SW 1271 (cell line): ENCODE measurements at regions not wholly inside any gene's neighbourhood (a gene's known extent, or its start where the extent isn't known, plus 50 kb on each side); places are given as distances from the start of the nearest gene placed in this dataset.
"Not testable (repeated sequence)": the region's sequence is repeated elsewhere in the genome, so short reads cannot be mapped to it uniquely, and the experiment has no call there.

Experiments
- DNase-seq, 2 experiments: peaks; one replicate each; lab custom pipeline; 2025; lab: John Stamatoyannopoulos, UW

DNA sequence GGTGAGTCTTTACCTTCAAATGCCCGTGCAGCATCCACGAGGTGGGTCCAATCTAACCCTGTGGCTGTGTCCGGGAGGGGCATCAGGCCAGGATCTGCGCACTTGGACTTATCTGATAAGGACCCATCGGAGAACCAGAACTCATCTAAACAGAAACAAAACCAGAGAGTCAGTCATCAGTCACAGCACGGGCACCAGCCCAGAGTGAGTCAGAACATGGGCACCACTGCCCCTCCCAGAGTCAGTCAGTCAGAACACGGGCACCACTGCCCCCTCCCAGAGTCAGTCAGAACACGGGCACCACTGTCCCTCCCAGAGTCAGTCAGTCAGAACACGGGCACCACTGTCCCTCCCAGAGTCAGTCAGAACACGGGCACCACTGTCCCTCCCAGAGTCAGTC, 214.5 kb downstream of the SIPA1L2 start:
- not testable (repeated sequence) for DNase-seq

DNA sequence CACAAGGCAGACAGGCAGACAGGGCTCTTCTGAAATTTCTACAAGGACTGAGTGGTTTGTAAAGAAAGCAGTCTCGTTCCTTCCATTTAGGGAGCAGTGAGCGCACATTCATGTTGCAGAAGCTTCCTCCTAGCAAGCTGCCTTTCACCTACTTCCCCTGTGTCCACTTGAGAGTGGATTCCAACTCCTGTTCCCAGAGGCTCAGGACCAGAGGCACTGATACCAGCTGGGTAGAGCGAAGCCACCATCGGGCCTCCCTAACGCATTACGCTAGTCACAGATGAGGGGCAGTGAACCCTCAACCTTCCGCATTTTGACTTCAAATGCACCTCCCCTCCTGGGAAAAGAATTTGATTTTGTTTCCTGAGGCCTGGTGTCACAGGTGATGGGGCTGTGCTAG, 215.8 kb downstream of the SIPA1L2 start:
- DNase-seq, result no peak

DNA sequence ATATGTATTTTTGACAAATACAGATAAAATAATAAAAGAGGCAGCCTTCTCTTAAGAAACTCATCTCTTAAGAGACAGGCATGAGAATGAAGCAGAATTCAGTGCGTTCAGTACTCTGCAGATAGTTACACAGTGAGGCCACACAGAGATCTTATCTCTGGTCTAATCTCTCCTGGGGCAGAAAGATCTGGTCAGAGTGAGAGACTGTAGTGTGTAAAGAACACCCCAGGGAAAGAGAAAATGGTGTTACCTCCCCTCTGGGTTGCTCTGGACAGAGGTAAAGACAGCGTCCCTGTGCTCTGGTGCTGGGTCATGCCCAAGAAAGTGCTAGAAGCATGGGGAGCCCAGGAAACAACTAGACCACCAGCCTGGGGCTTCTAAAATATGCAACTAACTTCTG, 216.3 kb downstream of the SIPA1L2 start:
- DNase-seq, result no peak

DNA sequence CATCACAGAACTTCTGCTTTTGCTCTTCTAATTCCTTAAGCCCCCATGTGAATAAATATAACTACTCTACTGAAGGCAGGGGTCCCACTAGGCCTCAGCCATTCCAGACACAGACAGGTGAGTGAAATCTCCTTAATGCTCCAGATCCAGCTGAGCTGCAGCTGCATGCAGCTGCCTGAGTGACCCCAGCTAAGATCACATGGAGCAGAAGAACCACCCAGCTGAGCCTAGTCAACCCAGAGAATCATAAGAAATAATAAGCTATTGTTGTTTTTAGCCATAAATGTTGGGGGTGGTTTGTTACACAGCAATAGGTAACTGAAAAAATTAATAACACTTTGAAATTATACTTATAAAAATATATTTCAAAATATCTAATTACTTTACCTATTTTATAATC, 220.3 kb downstream of the SIPA1L2 start:
- no peak for DNase-seq

DNA sequence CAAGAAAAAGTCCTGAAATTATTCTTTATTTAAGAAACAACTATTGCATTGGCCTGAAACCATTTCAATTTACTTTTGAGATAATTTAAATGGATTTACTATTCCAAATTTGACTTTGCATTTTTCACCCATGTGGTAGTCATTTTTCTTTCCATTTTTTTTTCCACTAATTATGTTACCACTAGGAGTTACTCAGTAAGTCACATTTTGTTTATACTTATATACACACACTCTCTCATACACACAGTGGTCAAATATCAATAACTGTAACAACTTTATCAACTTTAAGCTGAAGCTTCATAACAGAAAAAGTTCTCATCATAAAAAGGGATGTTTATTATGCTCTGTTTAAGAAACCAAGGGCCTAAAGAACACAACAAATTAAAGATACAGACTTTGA, 222.8 kb downstream of the SIPA1L2 start:
- DNase-seq, result no peak

DNA sequence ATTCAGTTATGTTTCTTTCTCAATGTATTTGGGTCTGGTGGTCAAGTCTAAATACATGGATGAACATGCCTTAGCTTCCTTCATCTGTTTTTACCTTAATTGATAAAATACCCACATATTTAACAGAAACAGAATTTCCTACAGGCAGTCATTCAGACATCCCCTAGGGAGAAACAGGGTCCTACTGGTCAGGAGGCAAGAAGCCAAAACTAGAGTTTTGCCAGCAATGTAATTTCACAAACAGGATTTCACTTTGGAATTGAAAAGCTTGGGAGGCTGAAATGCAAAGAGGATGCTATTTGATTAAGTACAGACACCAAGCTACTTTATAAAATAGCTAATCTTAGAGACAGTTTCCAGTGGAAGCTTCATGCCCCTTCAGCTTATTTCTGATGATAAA, 224.2 kb downstream of the SIPA1L2 start:
- no peak for DNase-seq

DNA sequence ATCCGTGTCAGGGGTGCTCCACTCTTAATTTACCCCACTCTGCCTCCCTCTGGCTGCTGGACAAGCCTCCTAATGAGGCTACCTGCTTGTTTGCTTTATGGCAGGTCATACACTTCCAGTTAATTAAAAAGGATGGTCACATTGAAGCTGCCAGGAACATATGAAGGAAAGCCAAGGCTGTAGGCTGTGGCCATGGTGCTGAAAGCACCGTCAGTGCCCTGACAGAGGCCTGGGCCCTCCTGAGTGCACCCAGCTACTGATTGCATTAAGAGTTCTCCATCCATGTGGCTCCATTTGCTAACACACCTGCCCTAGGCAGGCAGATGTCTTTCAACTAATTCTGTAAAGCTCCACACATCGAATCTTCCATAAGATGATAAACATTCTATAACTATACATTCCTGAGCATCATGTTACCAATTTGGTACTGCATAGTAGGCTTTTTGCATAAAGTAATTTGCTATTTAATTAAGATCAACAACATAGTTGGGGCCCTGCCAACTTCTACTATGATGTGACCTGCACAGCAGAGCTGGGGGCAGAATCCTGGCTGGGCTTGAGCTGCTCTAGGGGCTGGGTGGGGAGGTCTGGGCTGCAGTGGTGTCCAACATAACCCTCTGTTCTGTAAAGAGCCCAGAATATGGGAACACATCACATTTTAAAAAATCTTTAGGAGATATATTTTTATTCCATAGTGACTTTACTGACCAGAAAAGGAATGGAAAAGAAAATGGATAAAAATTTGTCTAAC, 224.8 kb downstream of the SIPA1L2 start:
- no peak for DNase-seq

DNA sequence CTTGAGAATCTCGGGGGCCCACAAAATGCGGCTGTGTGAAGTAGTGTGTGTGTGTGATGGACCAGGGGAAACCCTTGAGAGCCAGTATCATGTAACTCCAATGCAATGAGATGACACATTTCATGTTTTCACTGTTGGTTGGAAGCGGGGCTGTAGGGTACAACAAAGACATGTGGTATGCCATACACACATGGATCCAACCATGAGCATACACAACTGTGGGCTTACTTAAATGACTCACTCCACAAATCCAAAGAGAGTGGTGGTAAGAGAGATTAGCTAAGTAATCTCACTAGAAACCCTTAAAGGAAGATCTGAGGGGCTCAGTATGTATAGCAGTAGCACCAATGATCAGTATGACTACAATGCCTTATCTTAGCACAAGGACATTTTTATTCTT, 225.7 kb downstream of the SIPA1L2 start:
- no peak for DNase-seq

DNA sequence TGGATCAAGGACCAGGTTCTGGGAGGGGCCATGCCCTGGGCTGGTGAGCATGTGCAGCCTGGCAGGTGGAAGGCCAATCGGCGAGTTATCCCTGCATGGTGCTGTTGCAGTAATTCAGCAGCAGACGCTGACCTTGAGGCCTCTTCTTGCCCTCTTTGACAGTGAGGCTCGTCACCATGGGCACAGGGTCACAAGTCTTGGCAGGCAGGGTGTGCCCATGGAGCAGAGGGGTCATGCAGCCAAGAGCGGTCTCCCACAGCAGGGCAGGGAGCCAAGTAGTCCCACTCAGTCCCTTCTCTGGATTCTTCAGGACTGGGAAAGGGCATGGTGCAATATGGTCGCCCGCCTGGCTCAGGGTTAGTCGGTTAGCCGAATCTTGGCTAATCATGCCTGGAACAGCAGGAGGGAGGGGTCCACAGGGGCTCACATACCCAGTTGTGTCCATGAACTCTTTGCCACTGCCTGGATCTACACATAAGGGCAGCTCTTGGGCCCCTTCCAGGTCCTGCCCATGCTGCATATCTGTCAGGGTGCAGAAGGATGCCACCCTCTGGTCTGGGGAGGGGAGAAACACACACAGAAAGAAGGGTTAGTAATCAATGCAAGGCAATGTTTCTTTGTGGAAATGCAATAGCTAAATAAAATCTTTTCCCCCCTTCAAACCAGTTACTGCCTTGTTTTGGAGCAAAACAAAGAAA, 226.8 kb downstream of the SIPA1L2 start:
- no peak for DNase-seq

DNA sequence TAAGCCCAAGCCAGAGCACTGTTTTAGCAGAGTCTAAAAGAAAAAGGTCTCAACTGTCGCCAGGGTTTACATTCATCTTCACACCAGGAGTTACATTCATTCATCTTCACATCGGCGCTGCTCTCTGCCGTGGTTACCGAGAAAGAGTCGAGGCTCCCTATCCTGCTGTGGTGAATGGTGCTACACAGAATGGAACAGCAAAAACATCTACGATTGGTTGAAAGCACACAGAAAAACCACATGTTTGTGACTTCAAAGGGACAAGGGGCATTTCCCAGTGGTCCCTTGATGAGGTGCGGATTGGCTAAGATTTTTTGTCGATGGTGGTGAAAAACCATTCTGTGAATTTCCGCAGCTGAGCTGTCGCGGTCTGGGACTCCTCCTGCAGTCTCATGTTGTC, 231.1 kb downstream of the SIPA1L2 start:
- DNase-seq, result no peak

DNA sequence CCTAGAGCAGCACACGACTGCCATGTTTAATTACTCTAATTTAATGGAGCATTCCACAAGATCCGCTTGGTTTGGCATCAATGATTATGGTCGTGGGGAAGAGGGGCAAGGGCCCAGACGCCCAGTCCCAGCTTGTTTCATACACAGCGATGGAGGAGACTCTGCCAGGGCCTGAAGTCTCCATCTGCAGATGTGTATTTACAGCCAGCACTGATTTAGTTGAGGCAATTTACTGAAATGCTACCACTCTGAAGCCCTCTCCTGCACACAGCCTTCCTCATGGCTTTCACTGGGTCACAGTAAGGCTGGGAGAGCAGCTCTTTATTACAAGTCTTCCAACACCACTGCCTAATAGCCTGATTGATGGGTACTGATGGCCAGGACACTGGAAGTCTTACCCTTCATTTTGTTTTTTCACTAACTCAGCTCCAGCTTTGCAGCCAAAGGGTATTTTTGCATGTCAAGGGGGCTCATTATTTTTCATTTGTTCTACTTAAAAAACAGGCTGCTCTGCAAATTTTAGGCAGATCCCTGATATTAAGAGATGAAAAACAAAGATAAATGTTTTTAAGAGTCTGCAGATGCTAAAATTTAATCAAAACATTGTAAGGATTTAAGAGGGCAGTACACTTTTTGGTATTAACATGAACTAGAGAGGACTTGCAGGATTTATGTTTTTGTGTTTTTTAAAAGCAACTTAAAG, 236.3 kb downstream of the SIPA1L2 start:
- no peak for DNase-seq

DNA sequence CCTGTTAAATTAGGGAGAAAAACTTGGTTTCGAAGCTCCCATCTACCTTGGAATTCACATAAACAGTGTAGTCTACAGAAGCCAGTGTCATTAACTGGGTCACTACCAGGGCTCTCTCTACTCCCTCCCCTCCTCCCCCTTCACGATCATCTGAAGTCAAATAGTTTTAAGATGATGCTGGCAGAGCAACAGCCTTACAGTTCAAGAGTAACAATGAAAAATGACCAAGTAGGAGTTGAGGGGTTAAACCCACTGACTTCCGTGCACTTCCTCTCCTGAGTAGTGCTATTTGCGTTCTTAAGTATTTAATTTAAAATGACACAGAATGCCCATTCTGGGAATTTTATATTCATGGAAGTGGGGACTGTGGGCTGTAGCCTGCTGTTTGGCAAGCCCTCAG, 236.9 kb downstream of the SIPA1L2 start:
- no peak for DNase-seq

DNA sequence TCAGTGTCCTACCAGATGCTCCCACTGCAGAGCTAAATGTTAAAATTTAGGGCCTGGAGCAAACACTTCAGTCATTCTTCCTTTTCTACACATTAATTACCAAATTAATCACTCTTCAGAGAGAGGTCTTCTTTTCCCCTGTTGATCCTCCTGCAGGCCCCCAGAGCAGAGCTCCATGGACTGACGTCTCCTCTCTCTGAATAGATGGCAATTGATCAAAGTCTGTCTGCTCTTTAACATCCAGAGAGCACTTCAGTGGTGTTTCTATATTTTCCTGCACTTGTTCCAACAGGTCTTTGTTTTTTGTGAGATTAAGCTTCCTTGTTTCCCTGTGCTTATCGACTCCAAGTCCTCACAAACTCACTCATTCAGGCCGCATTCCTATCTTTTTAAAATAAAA, 239.3 kb downstream of the SIPA1L2 start:
- DNase-seq, result no peak

DNA sequence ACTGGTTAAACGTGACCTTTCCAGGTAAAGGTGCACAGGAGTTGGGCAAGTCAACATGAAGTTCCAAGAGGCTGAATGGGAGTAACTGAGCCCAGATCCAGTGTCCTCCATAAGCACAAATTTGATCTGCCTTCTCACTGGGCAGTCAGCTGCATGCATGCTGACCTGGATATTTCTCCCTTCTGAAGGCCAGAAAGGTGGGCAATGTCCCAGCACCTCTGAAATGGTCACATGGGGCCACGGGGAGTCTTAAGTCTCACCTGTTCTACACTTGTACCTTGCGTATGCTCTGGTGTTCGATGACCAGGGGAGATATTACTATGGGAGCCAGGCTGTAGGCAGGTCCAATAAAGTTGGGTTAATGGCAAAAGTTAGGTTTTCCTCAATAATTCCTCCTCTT, 240.2 kb downstream of the SIPA1L2 start:
- no peak for DNase-seq

DNA sequence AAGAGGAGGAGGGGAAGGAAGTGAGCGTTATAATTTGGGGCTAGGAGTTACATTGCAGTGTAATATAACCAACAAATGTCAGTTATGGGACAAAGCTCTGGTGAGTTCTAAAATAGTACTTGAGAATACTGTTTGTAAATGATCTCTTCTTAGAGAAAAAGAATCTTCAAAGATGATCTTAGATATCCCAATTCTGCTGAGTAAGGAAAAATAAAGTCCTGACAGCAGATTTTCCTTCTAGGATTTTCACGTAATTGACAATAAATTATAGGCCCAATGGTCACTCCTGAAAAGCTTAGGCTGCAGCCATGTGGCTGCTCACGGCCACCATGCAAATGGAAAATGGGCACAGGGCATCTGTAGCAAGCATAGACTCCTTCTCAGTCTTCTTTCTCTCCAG, 241.6 kb downstream of the SIPA1L2 start:
- no peak for DNase-seq

DNA sequence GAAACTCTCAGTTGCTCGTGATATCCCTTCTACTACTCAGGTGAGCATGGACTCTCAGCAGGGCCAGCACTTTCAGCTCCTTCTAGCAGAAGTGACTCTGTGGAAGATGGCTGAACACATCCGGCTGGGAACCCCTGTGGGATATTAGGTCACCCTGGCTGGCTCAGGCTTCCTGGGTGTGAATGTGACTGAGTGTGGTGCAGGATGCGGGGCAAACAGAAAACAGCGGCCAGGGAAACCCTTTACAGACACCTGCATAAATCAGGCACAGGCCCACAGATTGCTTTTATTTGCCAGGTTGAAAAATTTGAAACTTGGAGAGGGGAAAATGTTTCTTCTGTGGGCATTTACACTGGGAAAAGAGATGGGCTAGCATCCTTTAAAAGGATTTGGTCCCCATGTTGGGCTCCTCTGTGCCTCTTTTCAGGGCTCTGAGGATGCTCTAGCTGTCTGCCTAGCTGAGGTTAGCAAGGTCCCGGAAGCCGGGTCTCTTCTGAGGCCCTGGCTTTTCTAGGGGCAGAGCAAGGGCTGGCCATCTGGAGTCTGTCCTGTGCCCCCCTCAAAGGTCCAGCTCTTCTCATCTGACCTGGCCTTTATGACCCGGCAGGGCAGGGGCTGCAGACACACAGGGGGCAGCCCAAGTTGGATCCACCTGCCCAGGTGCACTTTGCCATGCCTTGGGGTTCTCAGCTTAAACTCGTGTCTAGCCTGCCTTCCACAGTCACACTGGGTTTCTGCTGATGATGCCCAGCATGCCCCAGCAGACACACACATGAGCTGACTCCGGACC, 243.0 kb downstream of the SIPA1L2 start:
- no peak for DNase-seq

DNA sequence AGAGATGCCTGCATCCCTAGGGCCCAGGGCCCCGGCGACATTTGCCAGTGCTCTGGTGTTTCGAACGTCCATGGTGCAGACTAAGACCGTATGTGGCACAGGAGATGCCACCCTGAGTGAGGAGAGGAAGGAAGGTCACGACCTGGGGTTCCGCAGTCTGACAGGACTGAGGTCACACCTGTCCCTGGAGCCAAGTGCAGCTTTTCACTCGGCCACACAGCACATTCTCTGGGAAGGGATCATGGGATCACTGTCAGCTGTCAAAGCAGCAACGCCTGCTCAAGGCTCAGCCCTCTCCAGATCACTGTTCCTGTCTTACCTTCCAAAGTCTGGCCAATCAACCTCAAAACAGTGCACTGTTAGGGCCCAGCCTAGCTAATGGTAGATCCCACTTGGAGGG, 243.6 kb downstream of the SIPA1L2 start:
- DNase-seq, result no peak

DNA sequence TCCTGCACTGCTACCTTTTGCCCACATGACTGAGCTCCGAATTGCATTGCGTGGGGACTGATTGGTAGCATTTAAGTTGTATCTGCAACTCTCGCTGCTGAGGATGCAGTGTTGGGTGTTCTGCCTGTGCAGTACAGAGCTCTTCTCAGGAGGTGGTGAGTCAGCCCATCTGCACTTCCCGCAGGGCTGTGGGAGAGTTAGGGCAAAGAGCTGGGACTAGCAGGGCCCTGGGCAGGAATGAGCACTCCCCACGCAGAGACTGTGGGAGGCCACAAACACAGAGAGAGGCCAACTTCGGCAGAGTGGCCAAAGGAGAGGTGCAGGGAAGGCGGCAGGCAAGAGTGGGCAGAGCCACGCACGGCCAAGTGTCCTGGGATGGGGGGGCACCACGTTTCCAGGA, 244.7 kb downstream of the SIPA1L2 start:
- no peak for DNase-seq

DNA sequence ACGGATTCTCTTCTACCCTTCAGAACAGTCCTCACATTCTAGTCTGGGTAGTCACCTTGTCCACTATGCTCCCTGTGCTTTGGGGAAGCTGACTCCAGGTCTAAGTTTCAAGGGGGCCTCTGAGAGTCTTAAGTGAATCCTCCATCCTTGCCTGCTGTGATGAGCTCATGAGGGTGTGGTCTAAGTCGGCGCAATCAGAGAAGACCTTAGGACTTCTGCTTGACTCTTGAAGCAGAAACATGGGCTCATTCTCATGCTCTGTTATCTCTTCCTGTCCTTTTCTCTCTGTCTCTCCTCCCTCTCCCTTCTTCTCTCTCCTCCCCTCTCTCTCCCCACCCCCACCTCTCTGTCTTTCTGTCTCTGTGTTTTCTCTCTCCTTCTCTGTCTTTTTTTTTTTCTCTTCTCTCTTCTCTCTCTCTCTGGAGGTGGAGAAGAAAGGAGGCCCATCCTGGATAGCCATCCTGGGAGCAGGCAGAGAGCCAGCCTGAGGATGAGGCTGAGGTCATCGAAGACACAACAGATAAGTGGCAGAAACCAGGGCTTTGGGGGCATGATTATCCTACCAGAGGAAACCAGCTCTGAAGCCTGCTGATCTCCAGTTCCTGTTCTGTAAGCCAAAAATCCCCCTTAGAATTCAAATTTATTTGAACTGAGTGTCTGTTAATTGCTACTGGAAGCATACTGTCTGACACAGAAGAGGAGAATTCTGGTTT, 245.6 kb downstream of the SIPA1L2 start:
- DNase-seq, result no peak

DNA sequence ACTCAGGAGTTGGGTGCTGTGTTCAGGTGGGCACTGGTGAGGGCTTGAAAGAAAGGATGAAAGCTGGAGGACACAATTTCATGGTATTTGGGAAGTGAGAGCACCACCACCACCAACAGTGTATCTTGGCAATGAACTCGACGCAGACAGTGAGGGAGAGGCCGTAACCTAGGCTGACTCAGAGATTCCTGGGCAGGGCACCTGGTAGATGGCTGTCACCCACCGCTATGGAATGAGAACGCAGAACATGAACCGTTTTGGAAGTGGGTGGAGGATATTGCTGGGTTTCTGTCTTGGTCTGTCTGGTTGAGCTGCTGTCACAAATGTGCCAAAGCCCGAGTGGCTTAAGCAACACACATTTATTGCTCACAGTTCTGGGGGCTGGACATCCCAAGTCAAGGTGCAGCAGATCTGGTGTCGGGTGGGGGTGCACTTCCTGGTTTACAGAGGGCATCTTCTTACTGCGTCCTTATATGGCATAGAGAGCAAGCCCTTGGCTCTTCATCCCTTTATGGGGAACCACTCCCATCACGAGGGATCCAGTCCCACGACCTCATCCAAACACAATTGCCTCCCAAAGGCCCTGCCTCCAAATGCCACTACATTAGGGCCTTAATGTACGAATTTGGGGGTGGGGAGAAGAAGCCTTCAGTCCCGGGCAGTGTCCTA, 246.3 kb downstream of the SIPA1L2 start:
- DNase-seq, result no peak

DNA sequence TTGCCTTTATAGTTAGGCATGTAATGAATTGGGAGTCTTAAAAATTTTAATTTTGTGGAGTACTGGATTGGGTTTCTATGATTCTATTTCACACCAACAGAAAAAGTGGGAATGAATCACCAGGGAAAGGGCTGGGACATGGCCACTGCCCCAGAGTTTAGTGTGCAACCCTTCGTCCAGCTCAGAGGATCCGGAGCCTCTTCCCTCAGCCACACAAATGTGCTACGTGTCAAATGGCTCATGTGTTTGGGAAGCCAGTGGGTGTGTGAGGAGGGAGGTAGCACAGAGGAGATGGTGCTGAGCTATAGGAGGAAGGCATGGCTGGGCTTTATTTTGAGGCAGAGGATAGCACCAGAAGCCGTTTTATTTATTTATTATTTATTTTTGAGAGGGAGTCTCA, 247.3 kb downstream of the SIPA1L2 start:
- no peak for DNase-seq
